Gastrocnemius medialis (tissue), 4 donors: ENCODE measurements at regions not wholly inside any gene's neighbourhood (a gene's known extent, or its start where the extent isn't known, plus 50 kb on each side); places are given as distances from the start of the nearest gene placed in this dataset.

Source experiments
- CTCF ChIP-seq, 5 experiments: fragments of 450-650 bp in 3 of 5; fragments of 200-600 bp in 2 of 5; sonication (generic) in 2 of 5; IDR thresholded peaks in 4 of 5; conservative IDR thresholded peaks in 1 of 5; 1 replicate in 4 of 5; 2 replicates in 1 of 5; pipeline ENCODE4 v1.5.1; 2016 to 2019; ENCODE audit warnings: antibody characterized with exemption in 5 of 5, mild to moderate bottlenecking in 3 of 5, moderate library complexity in 3 of 5
- POLR2A ChIP-seq, 2 donors: fragments of 450-650 bp; IDR thresholded peaks; one replicate each; pipeline ENCODE4 v1.6.1; 2017; ENCODE audit warnings: antibody characterized with exemption in 2 of 2, mild to moderate bottlenecking in 2 of 2, moderate library complexity in 2 of 2

DNA sequence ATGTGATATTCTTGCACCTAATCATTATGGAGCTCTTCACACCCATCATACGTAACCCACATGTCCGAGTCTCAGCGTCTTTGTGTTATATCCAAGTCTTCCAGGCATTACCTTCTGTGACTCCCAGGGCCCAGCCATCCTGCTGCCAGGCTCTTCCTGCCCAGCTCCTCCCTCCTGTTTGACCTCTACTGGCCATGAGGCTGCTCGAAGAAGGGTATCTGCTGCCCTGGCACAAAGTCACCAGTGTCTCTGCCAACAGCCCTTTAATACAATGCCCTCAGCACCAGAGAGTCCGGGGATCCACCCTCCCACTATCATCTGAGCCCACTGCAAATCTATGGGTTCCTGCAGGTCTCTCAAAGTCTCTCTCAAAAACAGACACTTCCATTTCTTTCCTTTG lies 65.3 kb upstream of the WAC start:
- TF ChIP-seq POLR2A (IDR thresholded peaks at IDR 0.05): no peak
- TF ChIP-seq CTCF (IDR thresholded peaks at IDR 0.05 in 4 of 5, conservative IDR thresholded peaks at IDR 0.05 in 1 of 5): no peak
